GM19467 (cell line): ENCODE measurements at regions not wholly inside any gene's neighbourhood (a gene's known extent, or its start where the extent isn't known, plus 50 kb on each side); places are given as distances from the start of the nearest gene placed in this dataset.

ENCODE experiments used
- ATAC-seq: cut with Tn5 transposase; IDR thresholded peaks from one replicate; pipeline ENCODE4 v1.9.1; 2021; ENCODE audit warnings: mild to moderate bottlenecking, moderate library complexity; ENCODE audit not compliant: unreplicated experiment

- no peak for ATAC-seq
Observed at GRCh38 chr13:105346141-105346775, 1189.2 kb downstream of the EFNB2 start.

GRCh38 chr13:105345730-105346129 is 1189.7 kb downstream of the EFNB2 start:
- ATAC-seq, result no peak

- no peak for ATAC-seq
Observed at GRCh38 chr13:105345131-105345530, 1190.3 kb downstream of the EFNB2 start.

GRCh38 chr13:105343134-105343806 is 1192.2 kb downstream of the EFNB2 start:
- no peak for ATAC-seq

GRCh38 chr13:105342281-105342820 is 1193.1 kb downstream of the EFNB2 start:
- ATAC-seq, result no peak

- no peak for ATAC-seq
Observed at GRCh38 chr13:105341758-105342157, 1193.7 kb downstream of the EFNB2 start.

- no peak for ATAC-seq
Observed at GRCh38 chr13:105341256-105341655, 1194.2 kb downstream of the EFNB2 start.

- ATAC-seq, result no peak
Observed at GRCh38 chr13:105340061-105340606, 1195.3 kb downstream of the EFNB2 start.

GRCh38 chr13:105338773-105339172 is 1196.7 kb downstream of the EFNB2 start:
- ATAC-seq, result no peak

- no peak for ATAC-seq
Observed at GRCh38 chr13:105338006-105338405, 1197.5 kb downstream of the EFNB2 start.

- no peak for ATAC-seq
Observed at GRCh38 chr13:105336706-105337576, 1198.5 kb downstream of the EFNB2 start.

- no peak for ATAC-seq
Observed at GRCh38 chr13:105334211-105334610, 1201.3 kb downstream of the EFNB2 start.

- ATAC-seq, result no peak
Observed at GRCh38 chr13:105333416-105333815, 1202.0 kb downstream of the EFNB2 start.

GRCh38 chr13:105329359-105329758 is 1206.1 kb downstream of the EFNB2 start:
- ATAC-seq, result no peak

GRCh38 chr13:105328212-105328611 is 1207.2 kb downstream of the EFNB2 start:
- no peak for ATAC-seq

- no peak for ATAC-seq
Observed at GRCh38 chr13:105327581-105328126, 1207.8 kb downstream of the EFNB2 start.

GRCh38 chr13:105319875-105320274 is 1215.6 kb downstream of the EFNB2 start:
- no peak for ATAC-seq

GRCh38 chr13:105316731-105317130 is 1218.7 kb downstream of the EFNB2 start:
- no peak for ATAC-seq

- ATAC-seq, result no peak
Observed at GRCh38 chr13:105312906-105313305, 1222.6 kb downstream of the EFNB2 start.

GRCh38 chr13:105311094-105311493 is 1224.4 kb downstream of the EFNB2 start:
- ATAC-seq, result no peak

GRCh38 chr13:105307776-105308175 is 1227.7 kb downstream of the EFNB2 start:
- ATAC-seq, result no peak
